CD4-positive, alpha-beta T cell (primary cell): ENCODE measurements at regions not wholly inside any gene's neighbourhood (a gene's known extent, or its start where the extent isn't known, plus 50 kb on each side); places are given as distances from the start of the nearest gene placed in this dataset.

ENCODE experiments used
- ATAC-seq: fragments of 200-7000 bp; cut with Tn5 transposase; one replicate; pipeline ENCODE4 v1.10.0; 2022; ENCODE audit warnings: mild to moderate bottlenecking; ENCODE audit not compliant: poor library complexity
- CTCF ChIA-PET: fragments of 350-600 bp; sonication (Branson Sonifier 250); formaldehyde crosslinking; loops from one replicate; lab custom pipeline; 2021; ENCODE audit warnings: antibody characterized with exemption, inconsistent platforms; lab: Charles Lee
- POLR2A ChIA-PET: fragments of 350-600 bp; sonication (Branson Sonifier 250); formaldehyde crosslinking; loops from one replicate; lab custom pipeline; 2021; ENCODE audit warnings: antibody characterized with exemption, inconsistent platforms; lab: Charles Lee
- DNase-seq, 14 experiments: peaks; one replicate each; pipeline ENCODE4 v3.0.0-alpha.2; 2013 to 2020; ENCODE audit warnings: mixed read lengths in 2 of 14
- H3K27ac ChIP-seq, 2 donors: one replicate each; pipeline versions ENCODE4 v1.5.1 to v1.7.0; 2013; ENCODE audit warnings: low read length in 2 of 2, low read depth in 1 of 2, mild to moderate bottlenecking in 1 of 2
- H3K27me3 ChIP-seq, 2 experiments: 1 replicate in 1 of 2; 2 replicates in 1 of 2; pipeline versions ENCODE4 v1.6.1 to v1.7.0; 2013; ENCODE audit warnings: low read length in 2 of 2, control low read depth in 1 of 2, mild to moderate bottlenecking in 1 of 2, moderate library complexity in 1 of 2; ENCODE audit not compliant: insufficient read depth in 2 of 2, control insufficient read depth in 1 of 2
- H3K36me3 ChIP-seq: one replicate; pipeline ENCODE4 v1.6.1; 2013; ENCODE audit warnings: low read length, control low read depth; ENCODE audit not compliant: insufficient read depth
- H3K4me1 ChIP-seq: one replicate; pipeline ENCODE4 v1.6.1; 2013; ENCODE audit warnings: low read length, control low read depth; ENCODE audit not compliant: insufficient read depth
- H3K4me3 ChIP-seq: one replicate; pipeline ENCODE4 v1.5.1; 2013; ENCODE audit warnings: mild to moderate bottlenecking, low read length, moderate library complexity
- H3K9me3 ChIP-seq, 2 experiments: 1 replicate in 1 of 2; 2 replicates in 1 of 2; pipeline versions ENCODE4 v1.6.1 to v1.7.0; 2013; ENCODE audit warnings: low read length in 2 of 2, mild to moderate bottlenecking in 2 of 2, control low read depth in 1 of 2, moderate library complexity in 1 of 2; ENCODE audit not compliant: control insufficient read depth in 1 of 2, insufficient read depth in 1 of 2
- H3K27ac Mint-ChIP-seq: one replicate; pipeline ENCODE4 v1.8.0; 2020; ENCODE audit warnings: mixed read lengths
- H3K27me3 Mint-ChIP-seq: one replicate; pipeline ENCODE4 v1.8.0; 2021; ENCODE audit warnings: mixed read lengths
- H3K36me3 Mint-ChIP-seq: one replicate; pipeline ENCODE4 v1.8.0; 2021; ENCODE audit warnings: low read depth, mixed read lengths
- H3K4me1 Mint-ChIP-seq: one replicate; pipeline ENCODE4 v1.8.0; 2021; ENCODE audit warnings: low read depth, mixed read lengths
- H3K4me3 Mint-ChIP-seq: one replicate; pipeline ENCODE4 v1.8.0; 2020; ENCODE audit warnings: mild to moderate bottlenecking, mixed read lengths
- H3K9me3 Mint-ChIP-seq: one replicate; pipeline ENCODE4 v1.8.0; 2020; ENCODE audit warnings: mixed read lengths
- intact Hi-C, 2 experiments: fragments of 100-400 bp; cut with DNase I in 1 of 2; cut with micrococcal nuclease in 1 of 2; formaldehyde crosslinking; loops; one replicate each; pipeline versions ENCODE4 v1.15.1 to v1.9.0; 2023 to 2025; cut with DNase I, micrococcal nuclease
- TF ChIP-seq, protein P1 (sequence below): fragments of 200-600 bp; IDR thresholded peaks from one replicate; pipeline ENCODE4 v1.8.0; 2022; ENCODE audit warnings: antibody characterized with exemption, mild to moderate bottlenecking

DNA sequence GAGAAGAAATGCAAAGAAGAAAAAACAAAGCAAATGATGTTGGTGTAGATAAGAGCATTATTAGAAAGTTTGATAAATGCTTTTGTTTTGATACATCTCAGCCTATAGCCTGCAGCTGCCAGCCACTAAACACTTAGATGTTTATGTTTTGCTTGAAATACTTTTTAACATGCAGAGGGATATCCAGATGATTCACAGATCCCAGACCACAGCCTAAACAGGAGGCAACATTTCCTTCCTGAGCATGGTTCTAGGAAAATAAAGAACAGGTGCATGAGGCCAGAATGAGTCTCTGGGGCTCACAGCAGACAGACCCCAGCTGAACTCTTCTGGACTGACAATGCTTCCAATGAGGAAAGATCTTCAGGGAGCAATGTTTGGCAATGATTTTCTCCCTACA lies 103.7 kb upstream of the EEA1 start:
- intact Hi-C loops = no loop called here
- H3K4me3 Mint-ChIP-seq = no peak overlapping the region
- ChIA-PET CTCF (no interaction called here), POLR2A (no interaction called here)
- Histone ChIP-seq H3K27me3 (no peaks in the 10 kb centered on the region), H3K36me3 (no peaks in the 10 kb centered on the region), H3K9me3 (peaks cover 0 to 5% of the 10 kb centered on the region in 2 experiments), H3K27ac (no peak overlapping the region), H3K4me3 (no peak overlapping the region), H3K4me1 (no peaks in the 10 kb centered on the region)
- H3K27me3 Mint-ChIP-seq = peaks cover 11% of the 10 kb centered on the region
- H3K4me1 Mint-ChIP-seq = no peaks in the 10 kb centered on the region
- no peaks in the 10 kb centered on the region for H3K36me3 Mint-ChIP-seq
- no peak for ATAC-seq
- no peaks in the 10 kb centered on the region for H3K9me3 Mint-ChIP-seq
- no peak for DNase-seq
- H3K27ac Mint-ChIP-seq = no peak overlapping the region
- TF ChIP-seq, protein P1, sequence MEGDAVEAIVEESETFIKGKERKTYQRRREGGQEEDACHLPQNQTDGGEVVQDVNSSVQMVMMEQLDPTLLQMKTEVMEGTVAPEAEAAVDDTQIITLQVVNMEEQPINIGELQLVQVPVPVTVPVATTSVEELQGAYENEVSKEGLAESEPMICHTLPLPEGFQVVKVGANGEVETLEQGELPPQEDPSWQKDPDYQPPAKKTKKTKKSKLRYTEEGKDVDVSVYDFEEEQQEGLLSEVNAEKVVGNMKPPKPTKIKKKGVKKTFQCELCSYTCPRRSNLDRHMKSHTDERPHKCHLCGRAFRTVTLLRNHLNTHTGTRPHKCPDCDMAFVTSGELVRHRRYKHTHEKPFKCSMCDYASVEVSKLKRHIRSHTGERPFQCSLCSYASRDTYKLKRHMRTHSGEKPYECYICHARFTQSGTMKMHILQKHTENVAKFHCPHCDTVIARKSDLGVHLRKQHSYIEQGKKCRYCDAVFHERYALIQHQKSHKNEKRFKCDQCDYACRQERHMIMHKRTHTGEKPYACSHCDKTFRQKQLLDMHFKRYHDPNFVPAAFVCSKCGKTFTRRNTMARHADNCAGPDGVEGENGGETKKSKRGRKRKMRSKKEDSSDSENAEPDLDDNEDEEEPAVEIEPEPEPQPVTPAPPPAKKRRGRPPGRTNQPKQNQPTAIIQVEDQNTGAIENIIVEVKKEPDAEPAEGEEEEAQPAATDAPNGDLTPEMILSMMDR = no peak

DNA sequence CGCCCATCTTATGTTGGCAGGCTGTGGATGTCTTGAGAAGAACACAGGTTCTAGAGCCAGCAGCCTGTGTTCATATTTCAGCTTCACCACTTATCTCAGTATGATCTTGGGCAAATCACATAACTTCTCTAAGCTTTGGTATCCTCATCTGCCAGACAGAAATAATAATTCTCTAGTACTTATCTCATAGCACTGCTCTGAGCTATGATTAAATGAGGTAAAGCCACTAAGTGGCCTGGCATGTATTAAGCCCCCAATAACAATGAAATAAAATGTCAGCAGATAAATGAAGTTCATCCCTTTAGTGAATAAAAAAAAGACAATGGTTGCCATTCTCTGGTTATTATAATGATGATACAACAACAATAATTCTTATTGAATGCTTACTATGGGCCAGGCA lies 104.9 kb upstream of the EEA1 start:
- Mint-ChIP-seq H3K27ac (no peak overlapping the region), H3K9me3 (no peaks in the 10 kb centered on the region), H3K36me3 (no peaks in the 10 kb centered on the region), H3K4me3 (no peak overlapping the region), H3K27me3 (peaks cover 11% of the 10 kb centered on the region), H3K4me1 (no peaks in the 10 kb centered on the region)
- ATAC-seq (no peak), DNase-seq (no peak)
- Histone ChIP-seq H3K9me3 (peaks cover 0 to 5% of the 10 kb centered on the region in 2 experiments), H3K4me1 (no peaks in the 10 kb centered on the region), H3K27ac (no peak overlapping the region), H3K36me3 (no peaks in the 10 kb centered on the region), H3K4me3 (no peak overlapping the region), H3K27me3 (no peaks in the 10 kb centered on the region)
- ChIA-PET POLR2A (no interaction called here), CTCF (no interaction called here)
- intact Hi-C loops = no loop called here
- TF ChIP-seq, protein P1 = no peak

DNA sequence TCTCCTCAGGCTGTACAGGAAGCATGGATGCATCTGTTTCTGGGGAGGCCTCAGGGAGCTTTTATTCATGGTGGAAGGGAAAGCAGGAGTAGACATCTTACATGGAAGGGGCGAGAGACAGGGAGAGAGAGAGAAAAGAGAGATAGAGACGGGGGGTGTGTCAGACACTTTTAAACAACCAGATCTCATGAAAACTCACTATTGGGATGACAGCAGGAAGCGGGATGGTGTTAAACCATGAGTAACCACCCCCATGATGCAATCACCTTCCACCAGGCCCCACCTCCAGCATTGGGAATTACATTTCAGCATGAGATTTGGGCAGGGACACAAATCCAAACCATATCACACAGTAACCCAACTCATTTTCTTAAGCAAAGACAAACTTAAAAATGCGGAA lies 110.0 kb upstream of the EEA1 start:
- no peak overlapping the region for H3K4me3 Mint-ChIP-seq
- ATAC-seq = no peak
- H3K27me3 Mint-ChIP-seq = peaks cover 11% of the 10 kb centered on the region
- intact Hi-C loops = no loop called here
- Histone ChIP-seq H3K27me3 (no peaks in the 10 kb centered on the region), H3K36me3 (no peaks in the 10 kb centered on the region), H3K4me1 (no peaks in the 10 kb centered on the region), H3K4me3 (no peak overlapping the region), H3K27ac (no peak overlapping the region), H3K9me3 (peaks cover 0 to 5% of the 10 kb centered on the region in 2 experiments)
- ChIA-PET CTCF (no interaction called here), POLR2A (no interaction called here)
- H3K36me3 Mint-ChIP-seq = no peaks in the 10 kb centered on the region
- H3K4me1 Mint-ChIP-seq = no peaks in the 10 kb centered on the region
- no peak for DNase-seq
- H3K27ac Mint-ChIP-seq = no peak overlapping the region
- TF ChIP-seq, protein P1 = no peak
- H3K9me3 Mint-ChIP-seq = no peaks in the 10 kb centered on the region
